SKM-1 treated with dmso at 0.1 percent for 144 hours (cell line): ENCODE measurements at regions not wholly inside any gene's neighbourhood (a gene's known extent, or its start where the extent isn't known, plus 50 kb on each side); places are given as distances from the start of the nearest gene placed in this dataset.
"Not testable (repeated sequence)": the region's sequence is repeated elsewhere in the genome, so short reads cannot be mapped to it uniquely, and the experiment has no call there.

ENCODE experiments used
- DNase-seq: peaks from one replicate; lab custom pipeline; 2025; ENCODE audit not compliant: unreplicated experiment; lab: John Stamatoyannopoulos, UW

GRCh38 chrX:131875827-131876226, 147.3 kb upstream of the STK26 start:
- not testable (repeated sequence) for DNase-seq

- no peak for DNase-seq
These were observed 141.9 kb upstream of the STK26 start for GRCh38 chrX:131881194-131881593.

GRCh38 chrX:131885042-131885441, 138.1 kb upstream of the STK26 start:
- DNase-seq = not testable (repeated sequence)

- DNase-seq = not testable (repeated sequence)
These were observed 129.2 kb upstream of the STK26 start for GRCh38 chrX:131893857-131894256.

- DNase-seq = no peak
These were observed 128.1 kb upstream of the STK26 start for GRCh38 chrX:131894995-131895394.

GRCh38 chrX:131895807-131896206, 127.3 kb upstream of the STK26 start:
- no peak for DNase-seq

- DNase-seq = no peak
These were observed 121.6 kb upstream of the STK26 start for GRCh38 chrX:131901546-131901945.

GRCh38 chrX:131907488-131908314, 115.4 kb upstream of the STK26 start:
- DNase-seq = no peak

GRCh38 chrX:131910586-131910985, 112.5 kb upstream of the STK26 start:
- DNase-seq = no peak

GRCh38 chrX:131915488-131915887, 107.6 kb upstream of the STK26 start:
- no peak for DNase-seq

GRCh38 chrX:131917588-131917987, 105.5 kb upstream of the STK26 start:
- DNase-seq = no peak

GRCh38 chrX:131918839-131919238, 104.3 kb upstream of the STK26 start:
- DNase-seq = no peak

- no peak for DNase-seq
These were observed 99.4 kb upstream of the STK26 start for GRCh38 chrX:131923614-131924250.

- DNase-seq = no peak
These were observed 84.4 kb upstream of the STK26 start for GRCh38 chrX:131938749-131939148.

- no peak for DNase-seq
These were observed 81.1 kb upstream of the STK26 start for GRCh38 chrX:131942034-131942433.

GRCh38 chrX:131944936-131945902, 77.9 kb upstream of the STK26 start:
- DNase-seq = no peak

- DNase-seq = no peak
These were observed 71.9 kb upstream of the STK26 start for GRCh38 chrX:131951166-131951565.

- no peak for DNase-seq
These were observed 67.9 kb upstream of the STK26 start for GRCh38 chrX:131955099-131955777.

- DNase-seq = no peak
These were observed 64.4 kb upstream of the STK26 start for GRCh38 chrX:131958724-131959123.

GRCh38 chrX:131970347-131970746, 52.8 kb upstream of the STK26 start:
- no peak for DNase-seq
